Skeletal muscle satellite cell (primary cell): ENCODE measurements at regions not wholly inside any gene's neighbourhood (a gene's known extent, or its start where the extent isn't known, plus 50 kb on each side); places are given as distances from the start of the nearest gene placed in this dataset.

ENCODE experiments used
- H3K27me3 ChIP-seq: 2 replicates; pipeline ENCODE4 v1.7.0; 2013; ENCODE audit warnings: low read length; ENCODE audit not compliant: control insufficient read depth, insufficient read depth
- H3K36me3 ChIP-seq: 2 replicates; pipeline ENCODE4 v1.7.0; 2013; ENCODE audit warnings: mild to moderate bottlenecking, control low read depth, low read length; ENCODE audit not compliant: insufficient read depth
- H3K4me1 ChIP-seq: 2 replicates; pipeline ENCODE4 v1.7.0; 2013; ENCODE audit warnings: low read length; ENCODE audit not compliant: control insufficient read depth, insufficient read depth
- H3K4me2 ChIP-seq: 2 replicates; pipeline ENCODE4 v1.7.0; 2013; ENCODE audit warnings: mild to moderate bottlenecking, low read length
- H3K4me3 ChIP-seq: 2 replicates; pipeline ENCODE4 v1.7.0; 2013; ENCODE audit warnings: low read length
- H3K9ac ChIP-seq: 2 replicates; pipeline ENCODE4 v1.7.0; 2013; ENCODE audit warnings: mild to moderate bottlenecking, low read depth, low read length, moderate library complexity
- H3K9me3 ChIP-seq: replicated peaks from 2 replicates; pipeline ENCODE4 v1.7.0; 2013; ENCODE audit warnings: mild to moderate bottlenecking, control low read depth, low read length

DNA sequence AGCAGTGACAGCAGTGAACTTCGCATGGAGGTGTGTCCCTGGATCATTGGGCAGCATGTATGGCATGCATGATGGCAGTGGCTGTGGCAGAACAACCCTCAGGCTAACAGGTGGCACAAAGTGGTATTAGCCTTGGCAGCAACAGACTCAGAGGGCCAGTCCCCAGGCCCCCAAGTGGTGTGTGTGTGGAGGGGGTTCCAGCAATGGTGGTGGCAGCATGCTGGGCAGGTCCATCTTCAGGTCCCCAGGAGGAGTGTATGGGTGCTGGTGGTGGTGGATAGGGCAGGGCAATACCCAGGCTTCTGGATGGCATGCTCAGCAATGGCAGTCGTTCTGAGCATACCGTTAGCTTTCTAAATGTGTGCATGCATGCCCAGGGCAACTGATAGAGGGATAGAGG lies 923.7 kb downstream of the PDHA2 start:
- H3K4me3 ChIP-seq: no peak overlapping the region
- H3K27me3 ChIP-seq: no peaks in the 10 kb centered on the region
- no peaks in the 10 kb centered on the region for H3K36me3 ChIP-seq
- no peak overlapping the region for H3K4me2 ChIP-seq
- no peaks in the 10 kb centered on the region for H3K4me1 ChIP-seq
- H3K9me3 ChIP-seq: peaks cover 11% of the 10 kb centered on the region
- no peak overlapping the region for H3K9ac ChIP-seq

DNA sequence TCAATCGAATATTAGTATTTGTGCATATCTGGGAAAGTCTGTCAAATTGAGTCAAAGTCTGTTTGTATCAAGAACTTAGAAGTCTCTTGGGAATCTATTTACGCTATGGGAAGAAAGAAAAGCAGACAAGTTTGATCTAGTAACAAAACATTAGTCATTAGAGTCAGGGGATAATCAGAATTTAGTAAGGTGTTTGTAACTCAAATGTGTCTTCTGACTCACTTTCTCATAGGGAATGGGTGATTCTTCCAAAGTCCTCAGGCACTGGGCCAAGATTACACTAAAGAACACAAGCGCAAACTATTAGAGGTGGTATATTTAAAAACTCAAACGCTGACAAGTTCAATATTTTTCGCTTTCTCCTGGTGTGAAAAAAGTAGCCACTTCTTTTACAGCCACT lies 926.5 kb downstream of the PDHA2 start:
- Histone ChIP-seq H3K4me1 (no peaks in the 10 kb centered on the region), H3K4me3 (no peak overlapping the region), H3K9me3 (peaks cover 11% of the 10 kb centered on the region), H3K9ac (no peak overlapping the region), H3K4me2 (no peak overlapping the region), H3K36me3 (no peaks in the 10 kb centered on the region), H3K27me3 (no peaks in the 10 kb centered on the region)

DNA sequence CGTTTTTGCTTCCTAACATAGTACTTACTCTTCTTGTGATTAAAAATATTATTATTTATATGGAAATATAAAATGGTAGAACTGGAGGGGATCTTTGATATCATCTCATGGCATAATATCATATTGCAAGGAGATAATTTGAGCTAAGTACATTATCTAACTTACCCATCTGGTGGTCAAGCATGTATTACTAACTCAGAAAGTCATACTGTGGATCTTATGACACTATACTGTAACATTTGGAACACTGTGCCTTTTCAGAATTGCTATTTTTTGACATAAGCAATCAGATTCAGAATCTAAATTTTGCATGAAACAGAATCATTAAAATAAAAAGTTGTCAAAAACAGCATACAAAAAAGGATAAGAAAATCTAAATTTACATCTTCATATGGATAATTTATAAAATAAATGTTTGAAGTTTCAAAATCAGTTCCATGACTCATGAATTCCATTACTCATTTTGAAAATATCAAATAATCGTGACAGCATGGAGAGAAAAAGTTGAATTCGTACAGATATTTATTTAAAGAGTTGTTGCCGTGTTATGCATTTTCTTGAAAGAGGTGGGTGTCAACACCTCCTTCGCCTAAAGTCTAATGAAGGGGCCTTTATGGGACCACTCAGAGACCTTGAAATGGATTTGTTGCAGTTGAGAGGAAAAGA lies 928.1 kb downstream of the PDHA2 start:
- H3K9ac ChIP-seq: no peak overlapping the region
- H3K4me1 ChIP-seq: no peaks in the 10 kb centered on the region
- no peaks in the 10 kb centered on the region for H3K27me3 ChIP-seq
- H3K4me2 ChIP-seq: no peak overlapping the region
- no peak overlapping the region for H3K4me3 ChIP-seq
- peaks cover 11% of the 10 kb centered on the region for H3K9me3 ChIP-seq
- no peaks in the 10 kb centered on the region for H3K36me3 ChIP-seq

DNA sequence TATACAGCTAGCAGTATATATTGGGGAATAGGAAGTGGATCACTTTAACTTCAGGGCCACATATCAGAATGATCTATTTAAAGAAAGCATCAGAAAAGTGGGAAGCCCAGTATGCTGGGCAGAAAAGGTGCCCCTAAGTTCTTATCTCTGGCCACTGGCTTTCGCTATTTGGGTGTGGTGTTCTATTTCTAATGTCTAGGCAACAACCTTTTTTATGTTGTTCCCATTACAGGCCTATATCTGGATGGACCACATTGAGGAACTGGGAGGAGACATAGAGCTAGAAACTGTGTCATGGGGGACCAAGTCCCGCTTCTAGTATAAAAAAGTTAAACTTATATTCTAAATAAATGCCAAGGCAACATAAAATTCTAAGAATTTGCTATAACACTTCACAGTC lies 935.6 kb downstream of the PDHA2 start:
- Histone ChIP-seq H3K36me3 (no peaks in the 10 kb centered on the region), H3K4me1 (no peaks in the 10 kb centered on the region), H3K9me3 (no peaks in the 10 kb centered on the region), H3K27me3 (no peaks in the 10 kb centered on the region), H3K4me2 (no peak overlapping the region), H3K9ac (no peak overlapping the region), H3K4me3 (no peak overlapping the region)

DNA sequence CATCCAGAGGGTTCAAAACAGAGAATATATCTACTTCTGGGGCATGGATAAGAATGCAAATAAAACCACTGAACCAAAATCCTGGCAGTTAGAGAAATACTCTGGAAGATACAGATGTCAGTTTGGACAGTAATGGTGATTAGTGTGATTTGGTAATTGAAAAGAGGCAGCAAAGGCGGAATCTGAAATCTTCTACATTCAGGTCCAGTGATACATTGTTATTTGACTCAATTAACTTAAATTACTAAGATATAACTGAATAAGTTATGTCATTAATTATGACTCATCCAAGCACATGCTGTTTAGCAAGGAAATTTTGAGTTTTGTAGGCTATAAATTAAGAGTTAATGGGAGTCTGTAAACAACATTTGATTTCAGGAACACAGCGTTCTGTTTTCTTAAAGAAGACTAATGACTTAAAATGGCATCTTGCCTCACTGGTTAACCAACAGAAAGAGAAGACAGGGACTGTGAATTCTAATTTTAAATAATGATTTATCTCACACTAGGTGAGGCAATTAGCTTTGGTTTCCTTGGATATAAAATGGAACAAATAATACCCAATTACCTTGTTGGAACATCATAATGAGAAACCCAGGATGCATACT lies 937.1 kb downstream of the PDHA2 start:
- no peak overlapping the region for H3K4me3 ChIP-seq
- no peaks in the 10 kb centered on the region for H3K9me3 ChIP-seq
- no peaks in the 10 kb centered on the region for H3K27me3 ChIP-seq
- no peak overlapping the region for H3K9ac ChIP-seq
- no peak overlapping the region for H3K4me2 ChIP-seq
- no peaks in the 10 kb centered on the region for H3K36me3 ChIP-seq
- no peaks in the 10 kb centered on the region for H3K4me1 ChIP-seq

DNA sequence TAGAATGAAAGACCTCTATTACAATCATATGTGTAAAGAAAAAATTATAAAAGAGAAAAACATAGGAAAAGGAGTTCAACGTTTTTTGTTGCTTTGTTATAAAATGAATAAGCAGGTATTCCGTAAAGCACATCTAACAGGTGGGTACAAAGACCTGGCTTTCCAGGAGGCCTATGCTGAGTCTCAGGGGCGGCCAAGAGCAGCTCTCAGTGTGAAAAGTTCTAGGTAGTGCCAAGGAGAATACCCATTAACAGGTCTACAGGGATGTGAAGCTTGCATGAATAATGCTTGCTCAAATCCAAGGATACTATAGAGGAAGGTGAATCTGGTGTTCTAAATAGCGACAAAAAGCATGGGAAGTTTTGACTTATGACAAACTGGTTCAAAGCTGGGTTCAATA lies 944.4 kb downstream of the PDHA2 start:
- H3K9ac ChIP-seq: no peak overlapping the region
- H3K4me2 ChIP-seq: no peak overlapping the region
- H3K4me3 ChIP-seq: no peak overlapping the region
- H3K36me3 ChIP-seq: no peaks in the 10 kb centered on the region
- H3K27me3 ChIP-seq: no peaks in the 10 kb centered on the region
- H3K9me3 ChIP-seq: peaks cover 2% of the 10 kb centered on the region
- H3K4me1 ChIP-seq: no peaks in the 10 kb centered on the region

DNA sequence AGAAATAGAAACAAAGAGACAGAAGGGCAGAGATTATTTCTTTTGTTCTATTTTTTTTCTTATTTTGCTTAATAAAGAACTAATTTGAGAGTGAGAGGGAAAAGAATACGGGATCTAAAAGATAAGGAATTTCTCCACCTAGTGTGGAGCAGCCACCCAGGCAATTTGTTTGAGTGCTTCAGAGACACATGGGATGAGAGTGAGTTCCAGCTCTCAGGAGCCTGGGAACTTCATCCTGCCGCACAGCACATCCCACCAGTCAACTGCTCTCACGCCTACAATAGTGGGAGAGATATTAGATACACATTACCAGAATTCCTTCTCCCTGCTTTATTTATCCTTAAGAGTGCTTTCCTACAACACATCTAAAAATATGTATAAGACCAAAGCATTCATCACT lies 946.4 kb downstream of the PDHA2 start:
- Histone ChIP-seq H3K4me2 (no peak overlapping the region), H3K4me1 (no peaks in the 10 kb centered on the region), H3K9ac (no peak overlapping the region), H3K27me3 (no peaks in the 10 kb centered on the region), H3K4me3 (no peak overlapping the region), H3K9me3 (peaks cover 2% of the 10 kb centered on the region), H3K36me3 (no peaks in the 10 kb centered on the region)

DNA sequence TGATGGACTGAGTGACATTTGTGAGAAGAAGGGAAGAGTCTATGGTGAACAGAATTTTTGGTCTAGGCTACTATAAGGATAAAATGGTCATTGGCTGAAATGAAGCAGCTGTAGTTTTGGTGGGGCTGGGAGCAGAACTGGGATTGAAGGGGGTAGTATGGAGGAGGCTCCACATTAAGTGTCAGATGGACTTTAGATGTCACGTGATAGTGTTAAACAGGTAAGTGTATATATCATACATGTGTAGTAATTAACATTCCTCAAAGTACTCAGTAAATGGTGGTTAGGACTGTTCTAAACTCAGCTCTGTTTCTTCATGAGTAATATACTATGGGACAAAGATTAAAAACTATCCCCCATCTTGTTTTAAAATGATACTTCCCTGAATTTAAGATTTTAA lies 947.9 kb downstream of the PDHA2 start:
- Histone ChIP-seq H3K4me1 (no peaks in the 10 kb centered on the region), H3K9me3 (peaks cover 2% of the 10 kb centered on the region), H3K36me3 (no peaks in the 10 kb centered on the region), H3K4me2 (no peak overlapping the region), H3K4me3 (no peak overlapping the region), H3K9ac (no peak overlapping the region), H3K27me3 (no peaks in the 10 kb centered on the region)

DNA sequence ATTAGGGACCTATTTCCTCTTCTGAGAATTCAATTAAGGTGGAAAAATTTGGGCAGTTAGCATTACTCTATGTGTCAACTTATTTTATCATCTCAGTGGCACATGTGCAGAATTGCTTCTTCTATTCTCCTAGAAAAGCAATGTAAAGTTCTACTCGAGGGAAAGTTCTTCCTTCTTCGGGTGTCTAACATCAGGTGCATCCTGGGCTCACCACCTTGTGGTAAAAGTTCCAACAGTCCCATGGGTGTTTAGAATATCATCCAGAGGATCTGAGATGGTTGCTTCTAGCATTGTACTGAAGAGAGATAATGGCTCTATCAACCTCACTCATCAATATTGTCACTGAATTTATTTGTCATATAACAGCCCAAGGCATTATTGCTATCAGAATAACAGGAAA lies 969.7 kb downstream of the PDHA2 start:
- Histone ChIP-seq H3K4me1 (no peaks in the 10 kb centered on the region), H3K36me3 (no peaks in the 10 kb centered on the region), H3K4me2 (no peak overlapping the region)

DNA sequence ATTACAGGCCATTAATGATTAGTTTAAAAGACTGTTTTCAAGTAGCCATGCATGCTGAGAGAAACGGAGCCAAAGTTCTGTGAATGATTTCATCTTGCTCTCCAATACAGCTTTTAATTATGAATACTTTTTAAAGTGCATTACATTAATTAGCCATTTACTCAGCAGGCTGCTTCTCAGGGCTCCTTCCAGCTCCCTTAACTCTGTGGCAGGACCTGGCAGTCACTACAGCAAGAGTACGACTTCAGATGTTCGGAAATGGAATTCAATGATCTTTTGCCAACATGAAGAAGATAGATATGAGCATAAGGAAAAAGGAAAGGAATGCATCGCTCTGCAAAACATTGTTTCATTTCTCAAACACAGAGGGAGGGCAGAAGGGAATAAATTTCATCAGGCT lies 987.2 kb downstream of the PDHA2 start:
- Histone ChIP-seq H3K4me2 (no peak overlapping the region), H3K9ac (no peak overlapping the region), H3K27me3 (no peaks in the 10 kb centered on the region), H3K4me1 (no peaks in the 10 kb centered on the region), H3K9me3 (peaks cover 5% of the 10 kb centered on the region), H3K4me3 (no peak overlapping the region), H3K36me3 (no peaks in the 10 kb centered on the region)

More for the DNA sequence above, 969.7 kb downstream of the PDHA2 start:
- no peak overlapping the region for H3K4me3 ChIP-seq
- H3K27me3 ChIP-seq: no peaks in the 10 kb centered on the region
- H3K9ac ChIP-seq: no peak overlapping the region
- H3K9me3 ChIP-seq: peaks cover 3% of the 10 kb centered on the region

DNA sequence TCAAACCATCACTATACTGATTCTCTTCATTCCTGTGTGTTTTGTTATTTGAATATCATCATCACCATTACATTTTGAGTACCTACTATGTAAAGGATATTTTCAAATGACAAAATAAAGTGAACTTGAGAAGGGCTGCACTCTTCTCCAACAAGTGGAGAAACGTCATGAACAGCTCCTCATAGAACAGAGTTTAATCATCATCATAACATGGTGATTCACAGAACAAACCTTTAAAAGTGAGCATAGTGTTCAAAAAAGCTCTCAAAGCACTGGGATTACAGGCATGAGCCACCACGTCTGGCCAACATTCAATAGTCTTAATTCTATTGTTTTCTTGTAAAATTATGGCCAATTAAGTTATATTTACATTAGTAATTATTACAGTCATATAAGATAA lies 993.9 kb downstream of the PDHA2 start:
- no peak overlapping the region for H3K9ac ChIP-seq
- H3K36me3 ChIP-seq: no peaks in the 10 kb centered on the region
- H3K4me1 ChIP-seq: no peaks in the 10 kb centered on the region
- H3K27me3 ChIP-seq: no peaks in the 10 kb centered on the region
- no peak overlapping the region for H3K4me2 ChIP-seq
- no peak overlapping the region for H3K4me3 ChIP-seq
- H3K9me3 ChIP-seq: peaks cover 5% of the 10 kb centered on the region

DNA sequence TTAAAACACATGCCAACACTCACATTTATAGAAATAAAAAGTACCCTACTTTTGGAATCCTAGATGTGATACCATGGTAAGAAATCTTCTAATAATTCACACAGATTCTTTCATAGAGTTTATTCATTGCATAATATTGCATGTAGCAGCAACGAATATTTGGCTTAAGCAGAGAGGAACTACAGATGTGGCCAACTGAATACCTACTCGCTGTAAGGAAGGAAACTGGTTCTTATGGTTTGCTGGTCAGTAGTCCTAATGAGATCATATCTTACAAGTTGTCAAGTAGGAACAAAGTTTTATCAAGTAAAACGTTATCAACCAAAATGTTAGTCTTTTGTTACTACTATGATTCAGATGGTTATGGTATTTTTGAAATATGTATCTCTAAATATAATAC lies 996.1 kb downstream of the PDHA2 start:
- Histone ChIP-seq H3K9me3 (peaks cover 2% of the 10 kb centered on the region), H3K4me3 (no peak overlapping the region), H3K4me1 (no peaks in the 10 kb centered on the region), H3K36me3 (no peaks in the 10 kb centered on the region), H3K4me2 (no peak overlapping the region), H3K9ac (no peak overlapping the region), H3K27me3 (no peaks in the 10 kb centered on the region)
